ENCODE measurements at regions not wholly inside any gene's neighbourhood (a gene's known extent, or its start where the extent isn't known, plus 50 kb on each side); places are given as distances from the start of the nearest gene placed in this dataset.

GRCh38 chr2:198385326-198385725 lies 580.9 kb downstream of the PLCL1 start:
- no peak for DNase-seq (ENCODE audit: low read depth)
- no peak for TF ChIP-seq CTCF (IDR thresholded peaks at IDR 0.05; ENCODE audit: insufficient read depth, low read depth, low read length, missing control alignments)
- H3K4me3 ChIP-seq (ENCODE audit: low read length): no peak overlapping the region

- DNase-seq (ENCODE audit: low read depth): peak; percentile 10
- no peak for TF ChIP-seq CTCF (IDR thresholded peaks at IDR 0.05; ENCODE audit: insufficient read depth, low read depth, low read length, missing control alignments)
- H3K4me3 ChIP-seq (ENCODE audit: low read length): no peak overlapping the region
Measured at GRCh38 chr2:198383392-198383791, 579.0 kb downstream of the PLCL1 start.

GRCh38 chr2:198382811-198383210 lies 578.4 kb downstream of the PLCL1 start:
- H3K4me3 ChIP-seq (ENCODE audit: low read length): no peak overlapping the region
- no peak for TF ChIP-seq CTCF (IDR thresholded peaks at IDR 0.05; ENCODE audit: insufficient read depth, low read depth, low read length, missing control alignments)
- DNase-seq (ENCODE audit: low read depth): no peak

- H3K4me3 ChIP-seq (ENCODE audit: low read length): no peak overlapping the region
- peak; percentile 71 for DNase-seq (ENCODE audit: low read depth)
- no peak for TF ChIP-seq CTCF (IDR thresholded peaks at IDR 0.05; ENCODE audit: insufficient read depth, low read depth, low read length, missing control alignments)
Measured at GRCh38 chr2:198376677-198377076, 572.3 kb downstream of the PLCL1 start.

- no peak for DNase-seq (ENCODE audit: low read depth)
- no peak overlapping the region for H3K4me3 ChIP-seq (ENCODE audit: low read length)
- TF ChIP-seq CTCF (IDR thresholded peaks at IDR 0.05; ENCODE audit: insufficient read depth, low read depth, low read length, missing control alignments): no peak
Measured at GRCh38 chr2:198375083-198375410, 570.7 kb downstream of the PLCL1 start.

- peak; percentile 84 for TF ChIP-seq CTCF (IDR thresholded peaks at IDR 0.05; ENCODE audit: insufficient read depth, low read depth, low read length, missing control alignments)
- peak; percentile 82 for DNase-seq (ENCODE audit: low read depth)
- H3K4me3 ChIP-seq (ENCODE audit: low read length): no peak overlapping the region
Measured at GRCh38 chr2:198374375-198375082, 570.1 kb downstream of the PLCL1 start.

- DNase-seq (ENCODE audit: low read depth): peak; percentile 31
- no peak for TF ChIP-seq CTCF (IDR thresholded peaks at IDR 0.05; ENCODE audit: insufficient read depth, low read depth, low read length, missing control alignments)
- no peak overlapping the region for H3K4me3 ChIP-seq (ENCODE audit: low read length)
Measured at GRCh38 chr2:198371921-198372543, 567.6 kb downstream of the PLCL1 start.
